Ishikawa (cell line): ENCODE measurements at regions not wholly inside any gene's neighbourhood (a gene's known extent, or its start where the extent isn't known, plus 50 kb on each side); places are given as distances from the start of the nearest gene placed in this dataset.

Experiments used
- EGR1 ChIP-seq: IDR thresholded peaks from 2 replicates; pipeline ENCODE4 v1.6.1; 2012
- TF ChIP-seq, protein P1 (sequence below): IDR thresholded peaks from 2 replicates; pipeline ENCODE4 v1.6.1; 2012

DNA sequence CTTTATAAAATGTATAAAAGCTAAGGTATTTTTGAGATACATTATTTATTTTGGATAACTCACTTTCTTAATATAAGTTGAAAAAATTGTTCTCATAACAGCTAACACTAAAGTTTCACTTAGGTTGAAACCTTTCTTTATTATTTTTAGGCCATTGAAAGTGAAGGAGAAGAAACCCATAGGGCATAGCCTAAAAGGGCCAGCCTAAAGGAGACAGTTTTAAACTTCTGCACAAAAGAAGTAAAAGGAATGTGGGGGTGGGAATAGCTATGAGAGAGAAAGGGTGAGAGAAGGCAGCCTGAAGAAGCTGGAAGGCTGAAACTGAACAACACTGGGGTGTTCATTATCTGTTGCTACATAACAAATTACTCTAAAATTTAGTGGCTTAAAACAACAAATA is 57.6 kb upstream of the RAPGEF2 start:
- no peak for TF ChIP-seq EGR1
- TF ChIP-seq, protein P1, sequence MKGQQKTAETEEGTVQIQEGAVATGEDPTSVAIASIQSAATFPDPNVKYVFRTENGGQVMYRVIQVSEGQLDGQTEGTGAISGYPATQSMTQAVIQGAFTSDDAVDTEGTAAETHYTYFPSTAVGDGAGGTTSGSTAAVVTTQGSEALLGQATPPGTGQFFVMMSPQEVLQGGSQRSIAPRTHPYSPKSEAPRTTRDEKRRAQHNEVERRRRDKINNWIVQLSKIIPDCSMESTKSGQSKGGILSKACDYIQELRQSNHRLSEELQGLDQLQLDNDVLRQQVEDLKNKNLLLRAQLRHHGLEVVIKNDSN, result no peak
